Gastroesophageal sphincter (tissue), 3 donors: ENCODE measurements at regions not wholly inside any gene's neighbourhood (a gene's known extent, or its start where the extent isn't known, plus 50 kb on each side); places are given as distances from the start of the nearest gene placed in this dataset.

Experiments
- POLR2A ChIP-seq, 2 donors: fragments of 450-650 bp; IDR thresholded peaks; one replicate each; pipeline ENCODE4 v1.6.1; 2017; ENCODE audit warnings: antibody characterized with exemption in 2 of 2, mild to moderate bottlenecking in 2 of 2, moderate library complexity in 1 of 2
- TF ChIP-seq, protein P1 (sequence below), 4 experiments: fragments of 200-600 bp in 2 of 4; fragments of 450-650 bp in 2 of 4; sonication (generic) in 1 of 4; IDR thresholded peaks; one replicate each; pipeline ENCODE4 v1.5.1; 2017 to 2019; ENCODE audit warnings: antibody characterized with exemption in 4 of 4, mild to moderate bottlenecking in 2 of 4, moderate library complexity in 2 of 4

DNA sequence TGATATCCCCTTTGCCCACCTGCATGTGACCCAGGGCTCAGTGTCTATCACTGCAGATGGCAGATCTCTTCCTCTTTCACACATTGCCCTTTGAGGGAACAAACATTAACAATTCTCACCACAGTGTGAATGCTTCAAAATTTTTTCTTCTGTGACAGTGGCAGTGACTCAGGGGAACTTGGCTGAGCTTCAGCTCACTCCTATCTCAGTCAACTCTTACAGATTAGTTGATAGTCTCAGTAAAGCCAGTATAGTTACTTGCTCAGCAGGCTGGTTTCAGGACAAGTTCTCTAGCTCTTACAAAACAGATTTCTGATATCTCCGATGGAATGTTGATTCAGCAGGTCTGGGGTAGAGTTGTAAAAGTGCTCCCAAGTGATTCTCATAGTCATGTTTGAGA is 166.9 kb downstream of the DLEU7 start:
- TF ChIP-seq, protein P1, sequence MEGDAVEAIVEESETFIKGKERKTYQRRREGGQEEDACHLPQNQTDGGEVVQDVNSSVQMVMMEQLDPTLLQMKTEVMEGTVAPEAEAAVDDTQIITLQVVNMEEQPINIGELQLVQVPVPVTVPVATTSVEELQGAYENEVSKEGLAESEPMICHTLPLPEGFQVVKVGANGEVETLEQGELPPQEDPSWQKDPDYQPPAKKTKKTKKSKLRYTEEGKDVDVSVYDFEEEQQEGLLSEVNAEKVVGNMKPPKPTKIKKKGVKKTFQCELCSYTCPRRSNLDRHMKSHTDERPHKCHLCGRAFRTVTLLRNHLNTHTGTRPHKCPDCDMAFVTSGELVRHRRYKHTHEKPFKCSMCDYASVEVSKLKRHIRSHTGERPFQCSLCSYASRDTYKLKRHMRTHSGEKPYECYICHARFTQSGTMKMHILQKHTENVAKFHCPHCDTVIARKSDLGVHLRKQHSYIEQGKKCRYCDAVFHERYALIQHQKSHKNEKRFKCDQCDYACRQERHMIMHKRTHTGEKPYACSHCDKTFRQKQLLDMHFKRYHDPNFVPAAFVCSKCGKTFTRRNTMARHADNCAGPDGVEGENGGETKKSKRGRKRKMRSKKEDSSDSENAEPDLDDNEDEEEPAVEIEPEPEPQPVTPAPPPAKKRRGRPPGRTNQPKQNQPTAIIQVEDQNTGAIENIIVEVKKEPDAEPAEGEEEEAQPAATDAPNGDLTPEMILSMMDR (IDR thresholded peaks at IDR 0.05), result no peak
- TF ChIP-seq POLR2A (IDR thresholded peaks at IDR 0.05), result no peak
